ENCODE measurements at regions not wholly inside any gene's neighbourhood (a gene's known extent, or its start where the extent isn't known, plus 50 kb on each side); places are given as distances from the start of the nearest gene placed in this dataset.

- DNase-seq = no peak
Observed at GRCh38 chr13:90519157-90519556, 828.3 kb upstream of the MIR17HG start.

DNA sequence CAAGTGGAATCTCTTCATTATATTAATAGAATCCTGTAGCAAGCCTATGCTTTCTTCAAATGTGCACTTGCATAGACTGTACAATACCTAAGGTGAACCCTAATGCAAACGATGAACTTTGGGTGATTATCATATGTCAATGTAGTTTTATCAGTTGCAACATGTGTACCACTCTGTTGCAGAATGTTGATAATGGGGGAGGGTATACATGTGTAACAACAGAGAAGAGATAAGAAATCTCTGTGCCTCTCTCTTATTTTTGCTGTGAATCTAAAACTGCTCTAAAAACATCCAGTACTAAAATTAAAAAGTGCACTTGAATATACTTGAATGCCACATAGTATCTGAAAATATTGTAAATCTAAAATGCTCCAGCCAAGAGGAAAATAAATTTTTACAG is 820.8 kb upstream of the MIR17HG start:
- no peak for DNase-seq

GRCh38 chr13:90531744-90532143 is 815.7 kb upstream of the MIR17HG start:
- no peak for DNase-seq

GRCh38 chr13:90532861-90533492 is 814.5 kb upstream of the MIR17HG start:
- DNase-seq = no peak

GRCh38 chr13:90533866-90534265 is 813.6 kb upstream of the MIR17HG start:
- no peak for DNase-seq

DNA sequence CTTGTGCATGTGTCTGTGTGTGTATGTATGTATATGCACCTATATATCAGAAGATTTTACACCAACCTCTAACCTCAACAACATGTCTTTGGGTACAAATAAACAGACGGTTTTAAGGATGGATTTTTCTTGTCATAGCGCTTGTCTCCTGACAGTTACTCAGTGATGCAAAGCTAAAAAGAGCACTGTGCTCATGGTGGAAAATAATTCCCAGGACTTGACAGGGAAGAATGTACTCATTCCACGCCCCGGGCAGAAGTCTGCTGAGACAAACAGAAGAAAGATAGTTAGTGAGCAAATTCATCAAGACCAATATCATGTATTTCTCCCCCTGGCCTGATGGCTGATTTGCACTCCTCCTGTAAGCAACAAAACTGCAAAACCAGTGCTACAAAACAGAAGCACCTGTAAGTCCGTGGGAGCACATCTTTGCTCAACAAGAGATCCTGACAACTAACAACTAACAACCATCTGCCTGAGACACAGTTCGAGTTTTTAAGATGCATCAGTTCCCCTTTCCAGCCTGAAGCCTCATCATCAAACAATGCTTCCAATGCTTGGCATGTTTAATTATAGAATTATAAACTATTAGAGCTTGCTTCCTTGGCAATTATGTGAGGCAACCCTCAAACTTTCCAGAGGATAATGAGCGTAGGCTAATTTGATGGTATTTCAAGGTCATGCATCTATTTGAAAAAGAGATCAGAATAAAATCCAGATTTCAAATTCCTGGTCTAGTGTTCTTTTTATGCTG is 812.7 kb upstream of the MIR17HG start:
- DNase-seq = no peak

DNA sequence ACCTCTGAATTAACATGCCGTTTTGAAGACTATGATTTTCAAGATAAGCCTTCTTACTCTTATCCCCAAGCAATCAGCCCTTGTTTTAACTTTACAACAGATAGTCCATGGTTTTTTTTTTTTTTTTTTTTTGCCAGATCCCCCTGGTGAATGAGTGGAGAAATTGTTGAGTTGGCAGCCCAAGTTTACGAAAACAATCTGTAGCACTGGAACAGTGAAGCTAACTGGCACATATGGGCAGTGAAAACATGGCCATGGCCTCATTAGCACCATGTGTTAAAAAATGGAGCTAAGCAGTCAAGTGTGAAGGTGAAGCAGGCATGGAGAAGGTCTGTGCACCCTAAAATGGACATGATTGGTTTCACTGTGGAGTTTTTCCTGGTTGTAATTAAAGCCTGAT is 812.1 kb upstream of the MIR17HG start:
- DNase-seq = no peak

GRCh38 chr13:90538063-90538462 is 809.4 kb upstream of the MIR17HG start:
- no peak for DNase-seq

GRCh38 chr13:90541346-90541745 is 806.1 kb upstream of the MIR17HG start:
- DNase-seq = no peak

- no peak for DNase-seq
Observed at GRCh38 chr13:90542959-90543505, 804.5 kb upstream of the MIR17HG start.

- no peak for DNase-seq
Observed at GRCh38 chr13:90545070-90545840, 802.2 kb upstream of the MIR17HG start.

DNA sequence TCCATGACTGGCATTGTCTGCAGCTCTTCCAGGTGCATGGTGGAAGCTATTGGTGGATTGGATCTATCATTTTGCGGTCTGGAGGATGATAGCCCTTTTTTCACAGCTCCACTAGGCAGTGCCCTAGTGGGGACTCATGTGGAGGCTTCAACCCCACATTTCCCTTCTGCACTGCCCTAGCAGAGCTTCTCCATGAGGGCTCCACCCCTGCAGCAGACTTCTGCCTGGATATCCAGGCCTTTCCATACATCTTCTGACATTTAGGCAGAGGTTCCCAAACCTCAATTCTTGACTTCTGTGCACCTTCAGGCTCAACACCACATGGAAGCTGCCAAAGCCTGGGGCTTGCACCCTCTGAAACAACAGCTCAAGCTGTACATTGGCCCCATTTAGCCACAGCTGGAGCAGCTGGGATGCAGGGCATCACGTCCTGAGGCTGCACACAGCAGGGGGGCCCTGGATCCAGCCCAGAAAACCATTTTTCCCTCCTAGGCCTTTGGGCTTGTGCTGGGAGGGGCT is 800.2 kb upstream of the MIR17HG start:
- no peak for DNase-seq

GRCh38 chr13:90551253-90551652 is 796.2 kb upstream of the MIR17HG start:
- DNase-seq = no peak

DNA sequence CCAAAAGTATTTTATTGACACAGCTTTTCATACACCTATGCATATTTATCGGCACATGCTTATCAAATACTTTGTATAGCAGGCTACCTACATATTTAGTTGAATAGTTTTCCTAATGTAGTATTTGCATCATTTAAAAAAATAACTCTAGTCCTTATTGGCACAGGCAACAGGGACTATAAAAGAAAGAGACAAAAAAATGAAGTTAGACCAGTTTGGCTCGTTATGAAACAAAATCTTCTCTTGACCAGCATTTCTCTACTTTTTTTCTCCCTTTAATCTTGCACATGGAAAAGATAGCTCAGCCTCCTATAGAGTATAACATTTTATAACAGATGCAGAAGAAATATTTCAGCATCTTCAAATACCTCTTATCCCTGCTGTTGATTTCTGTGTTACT is 794.8 kb upstream of the MIR17HG start:
- DNase-seq = no peak

GRCh38 chr13:90553159-90553558 is 794.3 kb upstream of the MIR17HG start:
- no peak for DNase-seq

DNA sequence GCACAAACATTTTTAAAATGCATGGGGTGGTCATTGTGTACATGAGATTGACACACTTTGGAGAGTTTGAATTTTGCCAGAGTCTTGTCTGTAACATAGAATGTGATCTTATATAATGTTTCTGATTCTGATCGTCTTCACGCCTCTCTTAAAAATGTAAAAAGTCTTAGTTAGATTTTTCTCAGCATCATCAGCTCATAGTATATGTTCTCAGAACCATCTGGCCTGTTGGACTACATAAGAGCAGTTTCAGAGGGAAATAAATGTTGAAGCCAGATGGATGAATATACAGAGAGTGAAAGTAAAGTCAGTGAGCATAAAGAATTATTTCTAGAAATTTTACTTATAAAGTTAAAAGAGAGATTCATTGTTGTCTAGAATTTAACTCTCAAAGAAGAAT is 789.9 kb upstream of the MIR17HG start:
- DNase-seq = no peak

GRCh38 chr13:90562443-90562842 is 785.0 kb upstream of the MIR17HG start:
- DNase-seq = no peak

GRCh38 chr13:90564096-90564495 is 783.4 kb upstream of the MIR17HG start:
- no peak for DNase-seq

DNA sequence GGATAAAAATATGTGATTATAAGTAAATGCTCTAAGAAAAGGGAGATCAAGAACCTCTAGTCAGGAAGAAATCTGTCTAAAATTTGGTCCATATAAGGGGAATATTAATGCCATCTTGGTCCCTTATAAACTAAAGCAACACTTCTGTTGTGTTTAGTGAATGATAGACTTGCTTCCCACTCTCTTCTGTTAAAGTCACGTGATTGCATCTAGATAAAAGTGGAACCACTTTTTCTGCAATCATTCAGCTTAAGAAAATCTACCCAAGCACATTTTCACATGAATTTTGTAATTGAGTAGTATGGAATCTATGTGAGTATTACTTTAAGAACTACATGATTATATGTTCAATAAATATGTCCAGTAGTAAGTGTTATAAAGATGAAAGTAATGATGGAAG is 782.9 kb upstream of the MIR17HG start:
- DNase-seq = no peak

DNA sequence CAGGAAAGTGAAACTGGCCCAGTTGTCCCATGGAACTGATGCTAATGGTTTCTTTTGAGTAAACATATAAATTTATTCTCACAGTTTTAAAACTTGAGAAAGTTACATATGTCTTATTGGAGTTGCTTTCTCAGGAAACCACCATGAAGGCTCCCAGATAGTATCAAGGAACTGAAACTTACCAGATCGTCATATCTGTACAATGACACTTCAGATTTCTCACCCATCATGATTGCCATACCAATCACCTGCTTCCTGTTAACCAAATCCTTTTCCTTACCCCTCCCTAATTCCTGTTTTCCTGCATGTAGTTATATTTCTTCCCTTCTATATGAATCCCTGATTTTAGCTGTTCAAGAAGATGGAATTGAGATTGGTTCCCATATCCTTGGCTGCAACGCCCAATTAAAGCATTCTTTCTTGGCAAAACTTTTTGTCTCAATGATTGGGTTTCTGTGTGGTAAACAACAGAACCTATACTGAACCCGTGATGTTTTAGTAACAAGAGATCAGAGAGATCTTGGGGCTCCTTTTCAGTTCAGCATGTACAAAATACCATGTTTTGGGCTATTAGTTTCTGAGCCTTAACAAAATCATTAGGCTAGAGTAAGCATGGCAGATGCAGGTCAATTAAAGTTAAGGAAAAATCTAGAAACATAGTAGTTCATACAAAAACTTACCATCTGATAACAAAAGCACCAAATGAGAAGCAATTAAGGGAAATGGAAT is 781.3 kb upstream of the MIR17HG start:
- DNase-seq = no peak

DNA sequence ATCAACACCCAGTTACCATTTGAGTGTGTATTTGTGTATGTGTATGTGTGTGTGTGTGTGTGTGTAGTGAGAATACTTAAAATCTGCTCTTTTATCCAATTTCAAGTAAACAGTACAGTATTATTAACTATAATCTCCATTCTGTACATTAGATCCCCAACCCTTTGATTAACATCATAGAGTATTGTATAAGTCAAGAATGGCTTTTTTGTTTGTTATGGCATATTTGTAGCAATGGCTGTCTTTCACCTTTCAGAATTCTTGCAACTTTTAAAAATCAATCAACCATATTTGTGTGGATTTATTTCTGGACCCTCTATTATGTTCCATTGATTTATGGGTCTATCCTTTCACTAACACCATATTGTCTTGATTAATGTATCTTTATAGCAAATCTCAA is 779.3 kb upstream of the MIR17HG start:
- DNase-seq = no peak

DNA sequence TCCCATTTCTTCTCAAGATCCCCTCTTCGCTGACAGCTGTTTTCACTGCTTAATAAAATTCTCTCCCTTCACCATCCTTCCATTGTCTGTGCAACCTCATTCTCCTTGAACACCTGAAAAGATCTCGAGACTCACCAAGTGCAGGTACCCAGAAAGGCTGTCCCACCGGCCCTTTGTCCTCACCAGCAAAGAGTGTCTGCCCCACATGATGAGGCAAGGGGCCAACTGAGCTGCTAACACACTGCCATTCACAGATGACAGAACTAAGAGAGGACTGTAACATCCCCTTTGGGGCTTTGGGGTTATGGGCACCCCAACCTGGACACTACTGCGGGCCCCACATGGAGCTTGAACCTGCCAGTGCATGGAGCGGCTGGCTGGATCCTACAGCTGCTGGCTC is 771.4 kb upstream of the MIR17HG start:
- DNase-seq = no peak

- no peak for DNase-seq
Observed at GRCh38 chr13:90577726-90578125, 769.8 kb upstream of the MIR17HG start.

Data from stimulated activated CD4-positive, alpha-beta T cell treated with anti-CD3 and anti-CD28 coated beads, Interleukin-4, amount 100 ng/mL, for 24 hours (primary cell).